ENCODE measurements at regions not wholly inside any gene's neighbourhood (a gene's known extent, or its start where the extent isn't known, plus 50 kb on each side); places are given as distances from the start of the nearest gene placed in this dataset.

DNA sequence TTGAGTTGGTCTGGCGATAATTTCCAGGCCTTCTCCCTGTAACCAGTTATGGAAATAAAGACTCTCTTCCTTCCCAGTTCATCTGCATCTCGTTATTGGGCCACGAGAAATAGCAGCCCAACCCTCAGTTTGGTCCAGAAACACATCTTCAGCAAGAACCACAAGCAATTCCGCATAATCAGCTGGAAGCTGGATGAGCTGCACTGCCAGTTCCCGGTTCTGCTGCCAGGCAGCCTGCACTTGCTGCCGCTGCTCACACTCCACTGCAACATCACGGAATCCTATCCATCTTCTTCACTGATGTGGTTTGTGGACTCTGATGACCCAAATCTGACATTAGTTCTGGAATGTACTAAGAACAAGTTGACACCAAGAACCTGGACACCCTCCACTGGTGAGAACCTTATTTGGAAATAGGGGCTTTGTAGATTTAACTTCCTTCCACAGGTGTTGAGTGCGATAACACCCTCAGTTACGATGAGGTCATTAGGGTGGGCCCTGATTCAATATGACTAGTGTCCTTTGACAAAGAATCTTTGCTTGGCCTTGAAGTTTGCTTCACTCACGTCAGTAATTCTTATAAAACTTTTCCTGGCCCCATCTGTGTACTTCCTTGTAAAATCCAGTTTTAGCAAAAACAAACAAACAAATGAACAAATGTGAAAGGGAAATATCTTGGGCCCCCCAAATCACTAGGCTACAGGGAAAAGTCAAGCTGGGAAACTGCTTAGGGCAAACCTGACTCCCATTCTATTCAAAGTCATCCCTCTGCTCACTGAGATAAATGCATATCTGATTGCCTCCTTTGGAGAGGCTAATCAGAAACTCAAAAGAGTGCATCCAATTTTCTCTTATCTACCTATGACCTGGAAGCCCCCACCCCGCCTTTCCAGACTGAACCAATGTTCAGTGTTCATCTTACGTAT lies 221.9 kb upstream of the PROK2 start:
- no peaks in the 10 kb centered on the region for H3K79me2 ChIP-seq (ENCODE audit: insufficient read depth, low read length)
- no peaks in the 10 kb centered on the region for H4K20me1 ChIP-seq (ENCODE audit: insufficient read depth, low read length)
- WGBS (ENCODE audit: insufficient coverage), result 99% methylated on average over 8 of the region's 12 CpGs
- peaks cover 0 to 4% (median 2%) of the 10 kb centered on the region in 7 donors for H3K9me3 Mint-ChIP-seq
- TF ChIP-seq, protein P1, sequence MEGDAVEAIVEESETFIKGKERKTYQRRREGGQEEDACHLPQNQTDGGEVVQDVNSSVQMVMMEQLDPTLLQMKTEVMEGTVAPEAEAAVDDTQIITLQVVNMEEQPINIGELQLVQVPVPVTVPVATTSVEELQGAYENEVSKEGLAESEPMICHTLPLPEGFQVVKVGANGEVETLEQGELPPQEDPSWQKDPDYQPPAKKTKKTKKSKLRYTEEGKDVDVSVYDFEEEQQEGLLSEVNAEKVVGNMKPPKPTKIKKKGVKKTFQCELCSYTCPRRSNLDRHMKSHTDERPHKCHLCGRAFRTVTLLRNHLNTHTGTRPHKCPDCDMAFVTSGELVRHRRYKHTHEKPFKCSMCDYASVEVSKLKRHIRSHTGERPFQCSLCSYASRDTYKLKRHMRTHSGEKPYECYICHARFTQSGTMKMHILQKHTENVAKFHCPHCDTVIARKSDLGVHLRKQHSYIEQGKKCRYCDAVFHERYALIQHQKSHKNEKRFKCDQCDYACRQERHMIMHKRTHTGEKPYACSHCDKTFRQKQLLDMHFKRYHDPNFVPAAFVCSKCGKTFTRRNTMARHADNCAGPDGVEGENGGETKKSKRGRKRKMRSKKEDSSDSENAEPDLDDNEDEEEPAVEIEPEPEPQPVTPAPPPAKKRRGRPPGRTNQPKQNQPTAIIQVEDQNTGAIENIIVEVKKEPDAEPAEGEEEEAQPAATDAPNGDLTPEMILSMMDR (IDR thresholded peaks at IDR 0.05), result no peak
- H3K27ac ChIP-seq (ENCODE audit: low read depth in 1 of 2, low read length in 2 of 2), result no peak overlapping the region
- H3K36me3 Mint-ChIP-seq, result peaks cover 0 to 9% of the 10 kb centered on the region in 2 donors
- no peak overlapping the region for H3K4me3 Mint-ChIP-seq
- no peak overlapping the region for H3K4me3 ChIP-seq (replicated peaks in 1 of 3; ENCODE audit: low read depth in 2 of 3, low read length in 3 of 3)
- peaks cover 31% of the 10 kb centered on the region for H3K4me1 Mint-ChIP-seq
- H3K4me2 ChIP-seq (replicated peaks; ENCODE audit: extremely low read depth, low read length, poor library complexity, severe bottlenecking), result no peak overlapping the region
- intact Hi-C loops (cut with micrococcal nuclease), result no loop called here
- no peak for DNase-seq
- no peak overlapping the region for H3K9ac ChIP-seq (ENCODE audit: insufficient read depth, low read length, poor library complexity, severe bottlenecking)
- H3K27me3 Mint-ChIP-seq (ENCODE audit: low read depth in 3 of 3), result peaks cover 0 to 4% (median 4%) of the 10 kb centered on the region in 3 donors
- H3K36me3 ChIP-seq (replicated peaks in 1 of 2; ENCODE audit: control insufficient read depth in 1 of 2, insufficient read depth in 2 of 2, low read length in 2 of 2), result no peaks in the 10 kb centered on the region
- no peaks in the 10 kb centered on the region for H3K27me3 ChIP-seq (ENCODE audit: control insufficient read depth in 2 of 2, insufficient read depth in 2 of 2, low read length in 2 of 2)
- H2AFZ ChIP-seq (ENCODE audit: insufficient read depth, low read depth, low read length, poor library complexity, severe bottlenecking), result no peak overlapping the region
- peaks cover 28 to 30% of the 10 kb centered on the region in 2 donors for H3K4me1 ChIP-seq (ENCODE audit: control insufficient read depth in 1 of 2, insufficient read depth in 2 of 2, low read length in 2 of 2)
- peak overlapping the region in 4 of 7 donors; percentile 30 to 96 (median 77) for H3K27ac Mint-ChIP-seq
- no peaks in the 10 kb centered on the region for H3K9me3 ChIP-seq (replicated peaks in 1 of 2; ENCODE audit: control insufficient read depth in 1 of 2, insufficient read depth in 1 of 2, low read length in 2 of 2)

DNA sequence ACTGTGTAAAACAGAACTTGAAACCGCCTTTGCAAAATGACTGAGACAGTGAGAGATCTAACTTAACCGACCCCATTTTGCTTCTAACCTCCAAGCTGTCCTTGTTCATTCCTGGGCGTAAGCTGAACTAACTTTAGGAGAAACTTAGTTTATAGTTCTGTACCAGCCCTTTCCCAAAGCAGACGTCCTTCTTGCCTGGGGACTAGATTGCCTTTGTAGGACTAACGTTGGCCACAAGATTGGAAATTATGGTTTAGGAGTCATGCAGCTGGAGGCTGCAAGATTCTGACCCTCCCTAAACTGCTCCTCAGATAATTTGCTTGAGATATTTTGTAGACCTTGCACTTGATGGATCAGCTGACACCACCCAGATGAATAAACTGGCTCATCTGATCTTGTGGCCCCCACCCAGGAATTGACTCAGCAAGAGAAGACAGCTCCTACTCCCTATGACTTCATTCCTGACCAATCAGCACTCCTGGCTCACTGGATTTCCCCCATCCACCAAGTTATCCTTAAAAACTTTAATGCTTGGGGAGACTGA lies 219.9 kb upstream of the PROK2 start:
- H4K20me1 ChIP-seq (ENCODE audit: insufficient read depth, low read length), result no peaks in the 10 kb centered on the region
- TF ChIP-seq, protein P1 (IDR thresholded peaks at IDR 0.05), result no peak
- H3K9me3 ChIP-seq (replicated peaks in 1 of 2; ENCODE audit: control insufficient read depth in 1 of 2, insufficient read depth in 1 of 2, low read length in 2 of 2), result no peaks in the 10 kb centered on the region
- H3K27me3 Mint-ChIP-seq (ENCODE audit: low read depth in 3 of 3), result peaks cover 0 to 2% (median 0%) of the 10 kb centered on the region in 3 donors
- DNase-seq, result peak in 1 of 3 donors; percentile 83
- H3K9ac ChIP-seq (ENCODE audit: insufficient read depth, low read length, poor library complexity, severe bottlenecking), result no peak overlapping the region
- peaks cover 18 to 20% of the 10 kb centered on the region in 2 donors for H3K4me1 ChIP-seq (ENCODE audit: control insufficient read depth in 1 of 2, insufficient read depth in 2 of 2, low read length in 2 of 2)
- H3K4me3 Mint-ChIP-seq, result no peak overlapping the region
- no peaks in the 10 kb centered on the region for H3K36me3 ChIP-seq (replicated peaks in 1 of 2; ENCODE audit: control insufficient read depth in 1 of 2, insufficient read depth in 2 of 2, low read length in 2 of 2)
- no peak overlapping the region for H3K4me2 ChIP-seq (replicated peaks; ENCODE audit: extremely low read depth, low read length, poor library complexity, severe bottlenecking)
- no peaks in the 10 kb centered on the region for H3K27me3 ChIP-seq (ENCODE audit: control insufficient read depth in 2 of 2, insufficient read depth in 2 of 2, low read length in 2 of 2)
- H3K4me1 Mint-ChIP-seq, result peaks cover 20% of the 10 kb centered on the region
- peaks cover 0 to 5% of the 10 kb centered on the region in 2 donors for H3K36me3 Mint-ChIP-seq
- H3K9me3 Mint-ChIP-seq, result peaks cover 0 to 4% (median 2%) of the 10 kb centered on the region in 7 donors
- H3K27ac ChIP-seq (ENCODE audit: low read depth in 1 of 2, low read length in 2 of 2), result no peak overlapping the region
- WGBS (ENCODE audit: insufficient coverage), result no CpG with 5 or more reads among the region's 5 CpGs
- no peaks in the 10 kb centered on the region for H3K79me2 ChIP-seq (ENCODE audit: insufficient read depth, low read length)
- peak overlapping the region in 1 of 7 donors; percentile 36 for H3K27ac Mint-ChIP-seq
- H2AFZ ChIP-seq (ENCODE audit: insufficient read depth, low read depth, low read length, poor library complexity, severe bottlenecking), result no peak overlapping the region
- no peak overlapping the region for H3K4me3 ChIP-seq (replicated peaks in 1 of 3; ENCODE audit: low read depth in 2 of 3, low read length in 3 of 3)
- intact Hi-C loops (cut with micrococcal nuclease), result no loop called here
